ENCODE measurements at regions not wholly inside any gene's neighbourhood (a gene's known extent, or its start where the extent isn't known, plus 50 kb on each side); places are given as distances from the start of the nearest gene placed in this dataset.

- TF ChIP-seq MYC (IDR thresholded peaks at IDR 0.05; ENCODE audit: low read depth, low read length): no peak
- TF ChIP-seq CTCF (IDR thresholded peaks at IDR 0.05; ENCODE audit: low read depth, low read length): no peak
- TF ChIP-seq MAX (IDR thresholded peaks at IDR 0.05; ENCODE audit: low read depth, low read length): no peak
- TF ChIP-seq POLR2A (IDR thresholded peaks at IDR 0.05; ENCODE audit: extremely low read depth, insufficient read length): no peak
- H3K4me3 ChIP-seq (ENCODE audit: low read depth, low read length): no peak overlapping the region
- no peak for DNase-seq (ENCODE audit: low read depth)
Observed at GRCh38 chr11:34732831-34733230, 111.9 kb downstream of the EHF start.

- no peak for DNase-seq (ENCODE audit: low read depth)
- no peak overlapping the region for H3K4me3 ChIP-seq (ENCODE audit: low read depth, low read length)
- no peak for TF ChIP-seq MAX (IDR thresholded peaks at IDR 0.05; ENCODE audit: low read depth, low read length)
Observed at GRCh38 chr11:34731603-34732002, 110.7 kb downstream of the EHF start.

GRCh38 chr11:34730544-34731295 lies 109.8 kb downstream of the EHF start:
- no peak for TF ChIP-seq CTCF (IDR thresholded peaks at IDR 0.05; ENCODE audit: low read depth, low read length)
- TF ChIP-seq POLR2A (IDR thresholded peaks at IDR 0.05; ENCODE audit: extremely low read depth, insufficient read length): no peak
- TF ChIP-seq MAX (IDR thresholded peaks at IDR 0.05; ENCODE audit: low read depth, low read length): no peak
- TF ChIP-seq MYC (IDR thresholded peaks at IDR 0.05; ENCODE audit: low read depth, low read length): no peak
- H3K4me3 ChIP-seq (ENCODE audit: low read depth, low read length): no peak overlapping the region
- DNase-seq (ENCODE audit: low read depth): no peak

GRCh38 chr11:34728609-34729008 lies 107.7 kb downstream of the EHF start:
- DNase-seq (ENCODE audit: low read depth): no peak
- no peak for TF ChIP-seq CTCF (IDR thresholded peaks at IDR 0.05; ENCODE audit: low read depth, low read length)
- TF ChIP-seq POLR2A (IDR thresholded peaks at IDR 0.05; ENCODE audit: extremely low read depth, insufficient read length): no peak
- no peak for TF ChIP-seq MYC (IDR thresholded peaks at IDR 0.05; ENCODE audit: low read depth, low read length)
- TF ChIP-seq MAX (IDR thresholded peaks at IDR 0.05; ENCODE audit: low read depth, low read length): no peak

GRCh38 chr11:34727228-34727737 lies 106.4 kb downstream of the EHF start:
- no peak overlapping the region for H3K4me3 ChIP-seq (ENCODE audit: low read depth, low read length)
- no peak for DNase-seq (ENCODE audit: low read depth)
- TF ChIP-seq CTCF (IDR thresholded peaks at IDR 0.05; ENCODE audit: low read depth, low read length): no peak
- TF ChIP-seq MYC (IDR thresholded peaks at IDR 0.05; ENCODE audit: low read depth, low read length): no peak
- no peak for TF ChIP-seq MAX (IDR thresholded peaks at IDR 0.05; ENCODE audit: low read depth, low read length)
- TF ChIP-seq POLR2A (IDR thresholded peaks at IDR 0.05; ENCODE audit: extremely low read depth, insufficient read length): no peak

More at GRCh38 chr11:34728609-34729008, 107.7 kb downstream of the EHF start:
- H3K4me3 ChIP-seq (ENCODE audit: low read depth, low read length): no peak overlapping the region

- no peak for DNase-seq (ENCODE audit: low read depth)
- no peak overlapping the region for H3K4me3 ChIP-seq (ENCODE audit: low read depth, low read length)
- no peak for TF ChIP-seq MYC (IDR thresholded peaks at IDR 0.05; ENCODE audit: low read depth, low read length)
- TF ChIP-seq MAX (IDR thresholded peaks at IDR 0.05; ENCODE audit: low read depth, low read length): no peak
- no peak for TF ChIP-seq POLR2A (IDR thresholded peaks at IDR 0.05; ENCODE audit: extremely low read depth, insufficient read length)
- TF ChIP-seq CTCF (IDR thresholded peaks at IDR 0.05; ENCODE audit: low read depth, low read length): no peak
Observed at GRCh38 chr11:34724973-34725372, 104.1 kb downstream of the EHF start.
